Occipital lobe (tissue), 1 donor: ENCODE measurements at regions not wholly inside any gene's neighbourhood (a gene's known extent, or its start where the extent isn't known, plus 50 kb on each side); places are given as distances from the start of the nearest gene placed in this dataset.

Experiments
- DNase-seq: peaks from one replicate; lab custom pipeline; 2025; lab: John Stamatoyannopoulos, UW

DNA sequence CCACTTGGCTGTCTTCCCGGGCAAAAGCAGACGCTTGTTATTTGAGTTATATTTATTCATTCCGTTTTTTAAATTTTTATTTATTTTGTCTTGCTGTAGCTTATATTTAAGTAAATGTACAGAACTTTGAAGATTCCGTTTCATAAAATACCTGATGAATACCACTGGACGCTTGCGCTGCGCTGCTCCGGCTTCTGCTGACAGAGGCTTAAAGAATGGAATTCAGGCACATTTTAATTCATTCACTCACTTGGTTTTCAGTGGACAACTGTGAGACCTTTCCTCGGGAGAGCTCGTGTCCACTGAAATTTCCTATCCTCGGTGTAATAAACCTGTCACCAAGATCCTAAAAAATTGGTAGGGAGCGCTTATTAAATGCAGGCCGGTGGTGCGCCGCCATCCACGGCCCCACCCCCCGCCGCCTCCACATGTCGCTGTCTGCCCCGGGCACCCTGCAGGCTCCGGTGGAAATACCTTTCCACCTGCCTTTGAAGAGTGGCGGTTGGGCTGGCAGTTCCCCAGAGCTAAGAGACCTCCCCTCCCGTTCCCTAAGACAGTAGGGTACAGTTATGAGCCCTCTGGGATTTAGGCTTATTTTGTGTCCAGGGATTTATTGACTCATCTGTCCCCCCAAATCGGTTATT lies 62.5 kb upstream of the UBE2E1 start:
- DNase-seq = no peak

DNA sequence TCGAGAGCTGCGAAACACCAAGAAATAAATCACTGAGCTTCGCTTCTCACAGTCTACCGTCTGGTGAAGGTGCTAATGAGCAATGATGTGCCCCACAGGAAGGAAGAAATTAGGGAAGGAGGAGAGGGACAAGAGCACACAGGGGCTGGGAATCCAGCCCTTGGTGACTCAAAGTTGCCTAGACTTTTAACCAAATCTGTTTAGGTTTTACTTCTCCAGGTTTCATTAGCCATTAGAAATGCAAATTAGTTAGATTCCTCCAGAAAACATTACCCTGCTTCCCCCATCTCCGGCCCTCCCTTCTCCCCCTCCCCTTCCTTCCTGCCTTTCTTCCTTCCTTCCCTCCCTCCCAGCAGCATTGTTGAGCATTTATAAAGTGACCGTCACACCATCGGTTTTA lies 59.3 kb upstream of the UBE2E1 start:
- DNase-seq = no peak

DNA sequence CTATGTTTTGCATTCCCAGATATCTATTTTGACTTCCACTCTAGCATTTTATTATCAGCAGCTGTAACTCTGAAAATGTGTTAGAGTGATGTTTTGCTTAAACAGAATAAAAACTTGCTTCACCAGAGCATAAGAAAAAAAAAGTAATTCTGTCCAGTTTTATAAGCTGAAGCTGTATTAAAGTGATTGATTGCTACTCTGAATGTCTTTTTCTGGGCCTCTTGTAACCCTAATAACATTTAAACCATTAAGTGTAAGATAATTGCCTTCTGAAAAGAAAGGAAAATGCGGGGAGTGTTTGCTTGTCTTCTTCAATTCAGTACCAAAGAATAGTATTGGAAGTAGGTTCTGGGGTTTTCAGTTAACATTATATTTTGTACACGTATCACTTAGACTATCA lies 57.9 kb upstream of the UBE2E1 start:
- DNase-seq = no peak

DNA sequence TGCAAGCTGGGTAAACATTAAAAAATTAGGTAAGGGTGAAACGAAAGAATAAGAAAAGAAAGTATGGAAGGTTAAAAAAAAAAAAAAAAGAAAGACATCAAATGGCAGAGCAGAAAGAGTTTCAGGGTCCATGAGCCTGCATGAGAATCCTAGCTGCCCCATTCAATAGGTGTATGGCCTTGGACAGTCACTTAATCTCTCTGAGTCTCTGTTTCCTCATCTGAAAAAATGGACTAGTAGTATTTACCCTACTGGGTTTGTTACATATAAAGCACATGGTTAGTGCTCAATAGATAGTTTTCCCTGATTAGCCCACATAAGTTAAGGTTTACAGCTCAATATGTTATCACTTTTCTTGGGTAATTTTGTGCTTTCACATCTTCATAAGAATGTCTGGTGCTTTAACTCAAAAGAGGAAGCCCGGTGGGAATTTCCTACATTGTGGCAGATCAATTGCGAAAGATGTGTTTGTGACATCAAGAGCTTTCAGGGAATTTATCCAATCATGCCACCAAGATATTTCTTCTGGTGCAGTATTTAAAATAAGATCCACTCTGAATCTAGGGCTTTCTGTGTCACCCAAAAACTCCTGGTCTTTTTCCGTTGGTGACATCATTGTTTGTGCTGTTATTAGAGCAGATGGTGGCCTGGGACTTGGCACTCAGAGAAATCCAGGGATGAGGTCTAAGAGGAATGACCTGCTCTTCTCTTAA lies 57.2 kb upstream of the UBE2E1 start:
- no peak for DNase-seq

DNA sequence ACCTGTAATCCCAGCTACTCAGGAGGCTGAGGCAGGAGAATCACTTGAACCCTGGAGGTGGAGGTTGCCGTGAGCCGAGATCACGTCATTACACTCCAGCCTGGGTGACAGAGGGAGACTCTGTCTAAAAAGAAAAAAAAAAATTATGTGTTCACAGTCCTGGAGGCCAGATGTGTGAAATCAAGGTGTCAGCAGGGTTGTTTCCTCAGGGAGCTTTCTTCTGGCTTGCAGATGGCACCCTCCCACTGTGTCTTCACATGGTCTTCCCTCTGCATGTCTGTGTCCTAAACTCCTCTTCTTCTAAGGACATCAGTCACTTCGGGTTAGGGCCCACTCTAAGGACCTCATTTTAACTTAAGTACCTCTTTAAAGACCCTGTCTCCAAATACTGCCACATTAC lies 56.1 kb upstream of the UBE2E1 start:
- no peak for DNase-seq

DNA sequence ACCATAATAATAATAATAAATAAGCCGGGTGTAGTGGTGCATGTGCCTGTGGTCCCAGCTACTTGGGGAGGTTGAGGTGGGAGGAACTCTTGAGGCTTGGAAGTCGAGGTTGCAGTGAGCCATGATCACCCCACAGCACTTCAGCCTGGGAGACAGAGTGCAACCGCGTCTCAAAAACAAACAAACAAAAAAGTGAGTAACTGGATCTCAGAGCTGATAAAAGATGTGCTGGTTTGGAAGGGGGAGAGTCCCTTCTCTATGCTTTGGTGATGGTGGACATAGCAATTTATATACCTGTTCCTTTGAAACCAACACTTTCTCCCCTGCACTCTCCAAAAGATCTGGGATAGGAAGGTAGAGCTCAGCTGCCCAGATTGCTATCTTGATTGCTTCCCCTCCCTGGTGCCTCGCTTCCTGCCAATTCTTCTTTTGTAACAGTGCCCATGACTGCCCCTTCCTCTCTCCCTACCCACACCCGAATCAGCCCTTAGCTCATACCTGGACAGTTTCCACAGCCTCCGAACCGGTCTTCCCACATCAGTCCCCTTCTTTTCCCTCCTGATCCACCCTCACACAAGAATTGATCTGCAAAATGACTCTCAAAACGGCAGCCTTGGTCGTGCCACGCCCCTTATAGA lies 55.1 kb upstream of the UBE2E1 start:
- no peak for DNase-seq

DNA sequence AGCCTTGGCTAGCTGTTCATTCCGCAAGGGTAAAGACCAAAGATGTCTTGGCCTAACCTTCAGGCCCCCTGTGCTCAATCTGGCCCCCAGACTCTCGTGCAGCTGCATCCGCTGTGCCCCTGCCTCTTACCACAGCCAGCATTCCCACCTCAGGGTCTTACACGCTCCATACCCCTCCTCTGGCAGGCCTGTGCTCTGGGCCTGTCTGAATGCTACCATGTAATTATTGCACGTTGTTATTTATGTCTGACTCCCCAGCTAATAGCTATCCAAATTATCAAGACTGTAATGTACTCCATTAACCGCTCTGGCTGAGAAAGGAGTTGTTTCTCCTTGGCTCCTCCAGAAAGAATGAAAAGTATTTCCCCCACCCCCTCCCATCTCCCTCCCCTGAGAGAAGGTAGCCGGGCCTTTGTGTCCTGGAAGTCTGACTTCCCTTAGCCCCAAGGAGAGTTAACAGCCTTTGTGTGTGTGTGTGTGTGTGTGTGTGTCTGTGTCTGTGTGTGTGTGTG lies 54.5 kb upstream of the UBE2E1 start:
- no peak for DNase-seq

DNA sequence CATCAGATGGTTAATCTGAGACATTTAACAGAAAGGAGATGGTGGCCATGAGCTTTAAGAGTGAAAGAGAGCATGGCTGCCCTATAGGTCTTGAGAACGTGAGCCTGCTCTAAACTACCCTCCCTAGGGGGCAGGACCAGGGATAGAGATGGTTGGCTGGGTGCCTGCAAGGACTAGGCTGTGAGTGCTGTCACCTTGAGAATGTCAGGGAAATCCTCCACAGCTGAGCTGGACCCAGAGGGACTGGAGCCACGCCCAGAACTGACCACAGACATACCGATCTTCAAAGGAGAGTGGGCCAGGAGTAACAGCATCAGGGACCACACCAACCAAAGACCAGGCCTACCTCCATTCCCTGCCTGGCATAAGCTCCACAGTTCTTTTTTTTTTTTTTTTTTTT lies 53.6 kb upstream of the UBE2E1 start:
- DNase-seq = no peak

DNA sequence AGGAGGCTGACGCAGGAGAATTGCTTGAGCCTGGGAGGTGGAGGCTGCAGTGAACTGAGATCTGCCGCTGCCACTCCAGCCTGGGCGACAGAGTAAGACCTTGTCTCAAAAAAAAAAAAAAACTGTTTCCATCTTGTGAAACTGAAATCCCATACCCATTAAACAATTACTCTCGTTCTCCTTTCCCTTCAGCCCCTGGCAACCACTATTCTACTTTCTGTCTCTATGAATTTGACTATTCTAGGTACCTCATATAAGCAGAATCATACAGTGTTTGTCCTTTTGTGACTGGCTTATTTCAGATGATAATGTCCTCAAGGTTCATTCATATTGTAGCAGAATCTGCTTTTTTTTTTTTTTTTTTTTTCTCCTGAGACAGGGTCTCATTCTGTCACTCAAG lies 51.5 kb upstream of the UBE2E1 start:
- no peak for DNase-seq
